BE2C (cell line): ENCODE measurements at regions not wholly inside any gene's neighbourhood (a gene's known extent, or its start where the extent isn't known, plus 50 kb on each side); places are given as distances from the start of the nearest gene placed in this dataset.
"Not testable (repeated sequence)": the region's sequence is repeated elsewhere in the genome, so short reads cannot be mapped to it uniquely, and the experiment has no call there.

ENCODE experiments used
- DNase-seq: peaks from one replicate; pipeline ENCODE4 v3.0.0-alpha.2; 2020
- H3K27me3 ChIP-seq: fragments of 250-450 bp; sonication (Bioruptor Pico); 2 replicates; pipeline ENCODE4 v1.5.1; 2020; ENCODE audit warnings: mild to moderate bottlenecking
- H3K36me3 ChIP-seq: fragments of 250-450 bp; sonication (Bioruptor Pico); 2 replicates; pipeline ENCODE4 v1.5.1; 2020; ENCODE audit warnings: mild to moderate bottlenecking
- H3K4me1 ChIP-seq: fragments of 250-450 bp; sonication (Bioruptor Pico); 2 replicates; pipeline ENCODE4 v1.5.1; 2020
- H3K4me3 ChIP-seq: 2 replicates; pipeline ENCODE4 v1.5.1; 2011; ENCODE audit warnings: low read depth, low read length
- H3K9me3 ChIP-seq: fragments of 250-450 bp; sonication (Bioruptor Pico); 2 replicates; pipeline ENCODE4 v1.5.1; 2020
- TF ChIP-seq, protein P1 (sequence below): IDR thresholded peaks from 2 replicates; pipeline ENCODE4 v1.5.1; 2012; ENCODE audit warnings: mild to moderate bottlenecking, low read depth, low read length

DNA sequence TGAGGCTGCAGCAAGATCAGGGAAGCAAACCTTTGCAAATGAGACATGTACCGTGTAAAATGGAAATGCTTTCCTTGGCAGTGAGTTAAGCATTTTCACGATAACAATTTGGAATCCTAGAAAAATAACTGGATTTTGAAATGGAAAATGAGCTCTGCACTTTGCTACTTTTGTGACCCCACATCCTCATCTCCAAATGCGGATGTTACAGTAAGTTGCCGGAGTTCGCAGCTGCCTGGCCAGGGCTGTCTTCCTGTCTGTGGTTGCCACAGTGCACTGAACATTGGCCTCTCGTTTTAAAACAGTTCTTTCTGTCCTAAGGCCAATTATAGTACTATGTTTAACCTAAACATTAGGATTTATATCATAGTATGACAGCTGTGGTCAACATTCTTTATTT, 136.2 kb upstream of the FZD8 start:
- Histone ChIP-seq H3K4me3 (no peak overlapping the region), H3K9me3 (no peaks in the 10 kb centered on the region; the same call in 1 of the 2 replicates), H3K36me3 (no peaks in the 10 kb centered on the region), H3K27me3 (no peaks in the 10 kb centered on the region), H3K4me1 (no peaks in the 10 kb centered on the region)
- DNase-seq = no peak
- TF ChIP-seq, protein P1, sequence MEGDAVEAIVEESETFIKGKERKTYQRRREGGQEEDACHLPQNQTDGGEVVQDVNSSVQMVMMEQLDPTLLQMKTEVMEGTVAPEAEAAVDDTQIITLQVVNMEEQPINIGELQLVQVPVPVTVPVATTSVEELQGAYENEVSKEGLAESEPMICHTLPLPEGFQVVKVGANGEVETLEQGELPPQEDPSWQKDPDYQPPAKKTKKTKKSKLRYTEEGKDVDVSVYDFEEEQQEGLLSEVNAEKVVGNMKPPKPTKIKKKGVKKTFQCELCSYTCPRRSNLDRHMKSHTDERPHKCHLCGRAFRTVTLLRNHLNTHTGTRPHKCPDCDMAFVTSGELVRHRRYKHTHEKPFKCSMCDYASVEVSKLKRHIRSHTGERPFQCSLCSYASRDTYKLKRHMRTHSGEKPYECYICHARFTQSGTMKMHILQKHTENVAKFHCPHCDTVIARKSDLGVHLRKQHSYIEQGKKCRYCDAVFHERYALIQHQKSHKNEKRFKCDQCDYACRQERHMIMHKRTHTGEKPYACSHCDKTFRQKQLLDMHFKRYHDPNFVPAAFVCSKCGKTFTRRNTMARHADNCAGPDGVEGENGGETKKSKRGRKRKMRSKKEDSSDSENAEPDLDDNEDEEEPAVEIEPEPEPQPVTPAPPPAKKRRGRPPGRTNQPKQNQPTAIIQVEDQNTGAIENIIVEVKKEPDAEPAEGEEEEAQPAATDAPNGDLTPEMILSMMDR = no peak

GRCh38 chr10:35776557-35776956, 134.5 kb upstream of the FZD8 start:
- DNase-seq, H3K9me3 ChIP-seq, H3K4me1 ChIP-seq, H3K36me3 ChIP-seq, H3K4me3 ChIP-seq, H3K27me3 ChIP-seq: not testable (repeated sequence)

GRCh38 chr10:35774109-35774508, 132.0 kb upstream of the FZD8 start:
- H3K4me3 ChIP-seq = no peak overlapping the region
- H3K36me3 ChIP-seq = no peaks in the 10 kb centered on the region
- H3K4me1 ChIP-seq = no peaks in the 10 kb centered on the region
- no peak for DNase-seq
- TF ChIP-seq, protein P1 = no peak
- no peaks in the 10 kb centered on the region for H3K9me3 ChIP-seq
- H3K27me3 ChIP-seq = no peaks in the 10 kb centered on the region

GRCh38 chr10:35770817-35771355, 128.8 kb upstream of the FZD8 start:
- DNase-seq = no peak
- Histone ChIP-seq H3K36me3 (no peaks in the 10 kb centered on the region), H3K4me3 (no peak overlapping the region), H3K4me1 (no peaks in the 10 kb centered on the region), H3K9me3 (no peaks in the 10 kb centered on the region), H3K27me3 (no peaks in the 10 kb centered on the region)
- TF ChIP-seq, protein P1 = no peak

GRCh38 chr10:35769795-35770194, 127.7 kb upstream of the FZD8 start:
- TF ChIP-seq, protein P1 = no peak
- Histone ChIP-seq H3K4me1 (no peaks in the 10 kb centered on the region), H3K27me3 (no peaks in the 10 kb centered on the region), H3K36me3 (no peaks in the 10 kb centered on the region), H3K4me3 (no peak overlapping the region), H3K9me3 (no peaks in the 10 kb centered on the region)
- DNase-seq = no peak

DNA sequence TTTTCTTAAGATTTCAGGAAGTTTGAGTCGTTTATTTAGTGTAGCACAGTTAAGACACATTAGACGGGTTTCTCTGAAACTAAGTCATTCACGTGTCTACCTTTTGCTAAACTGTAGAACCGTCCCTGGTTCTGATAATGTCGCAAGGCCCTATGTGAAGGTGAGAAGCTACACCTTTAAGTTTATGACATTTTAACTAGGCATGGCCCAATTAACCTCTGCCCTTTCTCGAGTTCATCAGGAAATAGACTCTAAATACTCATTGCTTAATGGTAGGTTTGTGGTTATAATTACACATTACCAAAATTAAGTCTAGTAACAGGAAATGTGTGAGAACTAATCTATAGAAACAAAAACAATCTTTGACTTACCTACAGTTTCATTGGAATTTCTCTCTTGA, 126.6 kb upstream of the FZD8 start:
- no peaks in the 10 kb centered on the region for H3K27me3 ChIP-seq
- H3K4me1 ChIP-seq = no peaks in the 10 kb centered on the region
- no peak overlapping the region for H3K4me3 ChIP-seq
- no peaks in the 10 kb centered on the region for H3K36me3 ChIP-seq
- TF ChIP-seq, protein P1 = no peak
- H3K9me3 ChIP-seq = no peaks in the 10 kb centered on the region
- no peak for DNase-seq

- H3K27me3 ChIP-seq = no peaks in the 10 kb centered on the region
- no peaks in the 10 kb centered on the region for H3K4me1 ChIP-seq
- DNase-seq = no peak
- H3K4me3 ChIP-seq = no peak overlapping the region
- TF ChIP-seq, protein P1 = no peak
- no peaks in the 10 kb centered on the region for H3K36me3 ChIP-seq
- no peaks in the 10 kb centered on the region for H3K9me3 ChIP-seq
These were observed 125.9 kb upstream of the FZD8 start for GRCh38 chr10:35768011-35768410.
